ENCODE measurements at regions not wholly inside any gene's neighbourhood (a gene's known extent, or its start where the extent isn't known, plus 50 kb on each side); places are given as distances from the start of the nearest gene placed in this dataset.

- intact Hi-C loops (cut with DNase I) = no loop called here
- H3K27me3 ChIP-seq = no peaks in the 10 kb centered on the region
- H3K27ac ChIP-seq = no peak overlapping the region
- TF ChIP-seq POLR2A (IDR thresholded peaks at IDR 0.05) = no peak
- no peak for TF ChIP-seq CTCF (IDR thresholded peaks at IDR 0.05)
- no peak overlapping the region for H3K4me3 ChIP-seq (replicated peaks in 1 of 3)
- no peaks in the 10 kb centered on the region for H3K36me3 ChIP-seq
- H3K4me1 ChIP-seq = no peaks in the 10 kb centered on the region
- no peaks in the 10 kb centered on the region for H3K9me3 ChIP-seq
- DNase-seq = no peak
- WGBS, 2 donors = 72 to 77% methylated on average over 2 of the region's 2 CpGs
Observed at GRCh38 chr4:162622664-162623063, 458.9 kb upstream of the FSTL5 start.

GRCh38 chr4:162610116-162610515 lies 446.3 kb upstream of the FSTL5 start:
- no peak for TF ChIP-seq POLR2A (IDR thresholded peaks at IDR 0.05)
- no peak for TF ChIP-seq CTCF (IDR thresholded peaks at IDR 0.05)
- no peaks in the 10 kb centered on the region for H3K4me1 ChIP-seq
- H3K36me3 ChIP-seq = no peaks in the 10 kb centered on the region
- H3K27me3 ChIP-seq = no peaks in the 10 kb centered on the region
- H3K9me3 ChIP-seq = no peaks in the 10 kb centered on the region
- H3K27ac ChIP-seq = no peak overlapping the region
- no peak overlapping the region for H3K4me3 ChIP-seq (replicated peaks in 1 of 3)
- intact Hi-C loops (cut with DNase I) = no loop called here
- DNase-seq = no peak

GRCh38 chr4:162586266-162586665 lies 422.5 kb upstream of the FSTL5 start:
- no peaks in the 10 kb centered on the region for H3K27me3 ChIP-seq
- no peak overlapping the region for H3K27ac ChIP-seq
- 79 to 91% methylated on average over 1 of the region's 1 CpG for WGBS, 2 donors
- no peaks in the 10 kb centered on the region for H3K4me1 ChIP-seq
- intact Hi-C loops (cut with DNase I) = no loop called here
- H3K4me3 ChIP-seq (replicated peaks in 1 of 3) = no peak overlapping the region
- H3K9me3 ChIP-seq = no peaks in the 10 kb centered on the region
- no peak for DNase-seq
- no peaks in the 10 kb centered on the region for H3K36me3 ChIP-seq
- no peak for TF ChIP-seq POLR2A (IDR thresholded peaks at IDR 0.05)
- TF ChIP-seq CTCF (IDR thresholded peaks at IDR 0.05) = no peak

- DNase-seq = no peak
- Histone ChIP-seq H3K36me3 (no peaks in the 10 kb centered on the region), H3K9me3 (no peaks in the 10 kb centered on the region), H3K4me3 (replicated peaks in 1 of 3) (no peak overlapping the region), H3K4me1 (no peaks in the 10 kb centered on the region), H3K27ac (no peak overlapping the region), H3K27me3 (no peaks in the 10 kb centered on the region)
- 63 to 89% methylated on average over 3 of the region's 3 CpGs for WGBS, 2 donors
- TF ChIP-seq POLR2A (IDR thresholded peaks at IDR 0.05) (no peak), CTCF (IDR thresholded peaks at IDR 0.05) (no peak)
- intact Hi-C loops (cut with DNase I) = no loop called here
Observed at GRCh38 chr4:162582180-162582579, 418.4 kb upstream of the FSTL5 start.

GRCh38 chr4:162565730-162566129 lies 401.9 kb upstream of the FSTL5 start:
- no peak for DNase-seq
- no peaks in the 10 kb centered on the region for H3K4me1 ChIP-seq
- WGBS, 2 donors = 47 to 73% methylated on average over 4 of the region's 4 CpGs
- no peak overlapping the region for H3K4me3 ChIP-seq (replicated peaks in 1 of 3)
- H3K27me3 ChIP-seq = no peaks in the 10 kb centered on the region
- intact Hi-C loops (cut with DNase I) = no loop called here
- TF ChIP-seq POLR2A (IDR thresholded peaks at IDR 0.05) (no peak), CTCF (IDR thresholded peaks at IDR 0.05) (no peak)
- H3K36me3 ChIP-seq = no peaks in the 10 kb centered on the region
- no peaks in the 10 kb centered on the region for H3K9me3 ChIP-seq
- no peak overlapping the region for H3K27ac ChIP-seq
